ENCODE measurements at regions not wholly inside any gene's neighbourhood (a gene's known extent, or its start where the extent isn't known, plus 50 kb on each side); places are given as distances from the start of the nearest gene placed in this dataset.

- Histone ChIP-seq H3K27ac (no peak overlapping the region), H3K9me3 (no peaks in the 10 kb centered on the region), H3K4me3 (no peak overlapping the region), H3K27me3 (no peaks in the 10 kb centered on the region), H3K36me3 (no peaks in the 10 kb centered on the region), H3K4me1 (no peaks in the 10 kb centered on the region)
- no peak for TF ChIP-seq CTCF (IDR thresholded peaks at IDR 0.05)
- no peak for TF ChIP-seq POLR2A (IDR thresholded peaks at IDR 0.05)
- DNase-seq: no peak
- intact Hi-C loops (cut with DNase I; ENCODE audit: low total_unique reads): no loop called here
Measured at GRCh38 chr13:43977911-43978310, 98.2 kb downstream of the LACC1 start.

GRCh38 chr13:43978688-43979087 lies 99.0 kb downstream of the LACC1 start:
- Histone ChIP-seq H3K27ac (no peak overlapping the region), H3K27me3 (no peaks in the 10 kb centered on the region), H3K36me3 (no peaks in the 10 kb centered on the region), H3K9me3 (no peaks in the 10 kb centered on the region), H3K4me3 (no peak overlapping the region), H3K4me1 (no peaks in the 10 kb centered on the region)
- intact Hi-C loops (cut with DNase I; ENCODE audit: low total_unique reads): no loop called here
- no peak for DNase-seq
- TF ChIP-seq POLR2A (IDR thresholded peaks at IDR 0.05) (no peak), CTCF (IDR thresholded peaks at IDR 0.05) (no peak)

- Histone ChIP-seq H3K27ac (no peak overlapping the region), H3K9me3 (no peaks in the 10 kb centered on the region), H3K4me1 (no peaks in the 10 kb centered on the region), H3K27me3 (no peaks in the 10 kb centered on the region), H3K36me3 (no peaks in the 10 kb centered on the region), H3K4me3 (no peak overlapping the region)
- no peak for DNase-seq
- no peak for TF ChIP-seq POLR2A (IDR thresholded peaks at IDR 0.05)
- TF ChIP-seq CTCF (IDR thresholded peaks at IDR 0.05): no peak
- intact Hi-C loops (cut with DNase I; ENCODE audit: low total_unique reads): no loop called here
Measured at GRCh38 chr13:43979492-43979891, 99.8 kb downstream of the LACC1 start.

- no peaks in the 10 kb centered on the region for H3K27me3 ChIP-seq
- H3K36me3 ChIP-seq: no peaks in the 10 kb centered on the region
- H3K27ac ChIP-seq: no peak overlapping the region
- H3K4me3 ChIP-seq: no peak overlapping the region
- no peaks in the 10 kb centered on the region for H3K4me1 ChIP-seq
- DNase-seq: no peak
- TF ChIP-seq POLR2A (IDR thresholded peaks at IDR 0.05) (no peak), CTCF (IDR thresholded peaks at IDR 0.05) (no peak)
- intact Hi-C loops (cut with DNase I; ENCODE audit: low total_unique reads): no loop called here
- no peaks in the 10 kb centered on the region for H3K9me3 ChIP-seq
Measured at GRCh38 chr13:43980587-43980986, 100.9 kb downstream of the LACC1 start.

- Histone ChIP-seq H3K27me3 (no peaks in the 10 kb centered on the region), H3K36me3 (no peaks in the 10 kb centered on the region), H3K27ac (no peak overlapping the region), H3K4me3 (no peak overlapping the region), H3K4me1 (no peaks in the 10 kb centered on the region), H3K9me3 (no peaks in the 10 kb centered on the region)
- DNase-seq: no peak
- intact Hi-C loops (cut with DNase I; ENCODE audit: low total_unique reads): no loop called here
- no peak for TF ChIP-seq CTCF (IDR thresholded peaks at IDR 0.05)
- TF ChIP-seq POLR2A (IDR thresholded peaks at IDR 0.05): no peak
Measured at GRCh38 chr13:43981091-43981490, 101.4 kb downstream of the LACC1 start.

Data from uterus (tissue), 3 donors.